Activated CD4-positive, alpha-beta T cell treated with anti-CD3 and anti-CD28 coated beads, Interleukin-2, amount 50 U/mL, for 1 hour (primary cell): ENCODE measurements at regions not wholly inside any gene's neighbourhood (a gene's known extent, or its start where the extent isn't known, plus 50 kb on each side); places are given as distances from the start of the nearest gene placed in this dataset.

Experiments
- DNase-seq: peaks from one replicate; pipeline ENCODE4 v3.0.0-alpha.2; 2020

- no peak for DNase-seq
Observed at GRCh38 chr15:70293591-70294470, 196.1 kb upstream of the TLE3 start.

DNA sequence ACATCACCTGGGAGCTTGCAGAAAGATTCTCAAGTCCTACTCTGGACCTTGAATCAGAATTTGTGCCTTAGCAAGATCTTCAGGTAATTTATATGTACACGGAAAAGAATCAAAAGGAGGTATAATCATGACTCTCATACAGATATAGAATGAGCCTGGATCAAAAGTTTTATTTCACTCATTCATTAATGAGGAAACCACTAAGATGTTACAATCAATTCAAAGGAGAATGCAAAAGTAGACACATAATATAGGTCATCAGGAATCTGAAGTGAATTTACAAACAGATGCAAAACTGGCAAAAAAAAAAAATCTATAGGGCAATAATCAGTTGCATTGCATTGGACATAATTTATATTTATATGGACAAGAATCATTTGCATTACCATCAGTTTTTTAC, 195.4 kb upstream of the TLE3 start:
- DNase-seq = no peak

DNA sequence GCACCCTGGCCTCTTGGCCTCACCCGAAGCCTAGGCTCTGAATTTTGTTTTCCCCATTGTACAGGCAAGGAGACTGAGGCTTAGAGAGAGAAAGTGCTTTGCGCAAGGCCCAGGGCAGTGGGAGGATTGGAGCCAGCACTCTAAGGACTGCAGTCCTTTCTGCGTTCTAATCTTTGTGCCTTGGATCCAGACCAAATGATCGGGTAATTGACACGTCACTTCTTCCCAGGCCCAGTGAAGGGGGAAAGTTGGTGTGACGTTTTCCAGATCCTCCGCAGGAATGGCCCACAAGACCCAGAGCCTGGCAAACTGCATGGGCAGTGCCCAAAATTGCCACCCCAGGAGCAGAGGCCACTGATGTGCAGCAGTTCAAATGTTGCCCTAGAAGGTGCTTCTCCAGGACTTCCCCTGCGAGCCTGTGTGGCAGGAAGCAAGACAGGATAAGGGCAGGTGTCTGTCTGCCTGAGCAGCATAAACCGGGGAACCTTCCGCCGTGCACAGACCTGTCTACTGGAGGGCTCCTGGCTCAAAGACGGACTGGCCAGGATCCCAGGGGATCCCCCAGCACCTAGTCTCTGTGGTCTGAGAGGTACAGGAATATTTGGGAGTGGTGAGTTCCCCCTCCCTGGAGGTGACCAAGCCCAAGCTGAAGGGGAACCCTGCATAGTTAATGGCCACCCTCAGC, 194.5 kb upstream of the TLE3 start:
- no peak for DNase-seq

DNA sequence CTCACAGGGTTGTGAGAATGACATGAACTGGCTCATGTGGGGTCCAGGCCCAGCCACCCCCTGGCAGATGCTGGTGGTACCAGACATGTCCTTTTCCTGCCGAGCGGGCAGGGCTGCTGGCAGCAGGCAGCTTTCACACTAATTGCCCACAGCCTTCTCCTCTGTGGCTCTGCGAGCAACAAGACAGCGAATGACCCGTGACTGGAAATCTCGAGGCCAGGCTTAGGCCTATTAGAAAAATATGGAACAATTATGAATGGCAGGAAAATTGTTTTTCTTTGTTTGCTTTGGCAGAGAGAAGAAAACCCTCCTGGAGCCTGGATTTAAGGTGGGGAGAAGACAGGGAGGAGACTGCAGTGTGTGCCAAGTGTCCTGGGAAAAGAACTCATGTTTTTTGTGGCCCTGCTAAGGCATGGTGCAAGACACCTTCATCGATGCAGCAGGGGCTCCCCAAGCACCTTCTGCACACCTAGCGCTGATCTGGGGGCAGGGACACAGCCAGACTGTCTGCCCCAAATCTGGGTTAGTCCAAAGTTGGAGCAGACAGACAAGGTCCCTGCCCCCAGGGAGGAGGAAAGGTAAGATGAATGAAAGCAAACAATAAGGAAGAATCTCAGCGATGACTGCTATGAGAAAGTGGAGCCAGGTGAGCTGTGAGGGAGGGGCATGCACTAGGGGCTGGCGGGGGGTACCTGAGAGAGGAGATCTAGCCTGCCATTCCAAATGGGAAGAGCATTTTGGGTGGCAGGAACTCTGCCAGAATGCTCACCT, 193.8 kb upstream of the TLE3 start:
- DNase-seq = no peak

- no peak for DNase-seq
Observed at GRCh38 chr15:70290708-70291107, 193.0 kb upstream of the TLE3 start.

DNA sequence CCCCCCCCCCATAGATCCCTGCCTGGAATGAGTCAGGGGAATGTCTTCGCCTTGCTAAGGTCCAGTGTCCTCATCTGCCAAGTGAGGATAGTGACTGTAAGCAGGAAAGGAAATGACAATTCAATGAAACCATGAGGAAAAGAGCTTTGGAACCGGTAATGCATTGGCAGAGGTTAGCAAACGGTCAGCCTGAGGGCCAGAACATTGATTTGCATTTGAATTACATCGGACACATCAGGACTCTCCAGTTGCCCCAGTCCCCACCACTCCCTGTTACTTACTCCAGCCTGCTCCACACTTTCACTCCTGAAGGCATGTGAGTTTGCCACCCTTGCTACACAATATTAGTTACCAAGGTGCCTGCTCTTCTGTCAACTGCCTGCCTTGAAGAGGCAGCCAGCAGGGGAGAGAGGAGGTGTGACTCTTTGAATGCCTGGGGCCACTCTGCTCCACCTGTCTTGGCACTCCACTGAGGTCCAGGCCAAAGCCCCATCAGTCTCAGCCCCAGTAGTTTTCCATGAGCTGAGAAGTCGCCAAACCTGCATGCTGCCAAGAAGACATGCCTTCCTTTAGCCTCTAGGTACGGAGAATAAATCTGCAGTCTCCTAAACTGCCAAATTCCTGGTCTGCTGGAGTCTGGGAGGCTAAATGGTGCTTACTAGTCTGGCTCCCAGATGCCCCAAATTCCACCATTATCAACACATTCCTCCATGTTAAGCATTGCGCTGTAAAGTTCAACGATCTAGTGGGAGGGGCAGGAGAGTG, 191.7 kb upstream of the TLE3 start:
- DNase-seq = no peak

GRCh38 chr15:70286113-70286806, 188.5 kb upstream of the TLE3 start:
- DNase-seq = no peak

GRCh38 chr15:70284438-70285214, 186.9 kb upstream of the TLE3 start:
- no peak for DNase-seq

DNA sequence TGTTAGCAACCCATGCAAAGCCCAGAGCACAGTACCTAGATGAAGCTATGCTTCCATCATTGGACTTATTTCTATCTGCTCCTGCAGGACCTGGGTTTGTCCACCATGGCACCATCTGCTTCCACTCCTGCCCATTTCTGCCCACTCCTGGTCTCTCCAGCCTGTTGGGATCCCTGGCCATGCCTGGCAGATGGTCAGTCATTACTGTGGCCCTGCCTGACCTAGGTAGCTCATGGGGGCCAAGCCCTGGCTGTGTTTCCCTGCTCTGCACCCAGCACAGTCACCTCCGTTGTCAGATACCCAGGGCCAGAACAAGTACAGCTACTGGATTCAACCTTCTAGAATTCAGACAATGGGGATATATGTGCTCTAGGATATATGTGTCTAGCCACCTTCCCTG, 185.8 kb upstream of the TLE3 start:
- DNase-seq = no peak

- no peak for DNase-seq
Observed at GRCh38 chr15:70281811-70282307, 184.1 kb upstream of the TLE3 start.

DNA sequence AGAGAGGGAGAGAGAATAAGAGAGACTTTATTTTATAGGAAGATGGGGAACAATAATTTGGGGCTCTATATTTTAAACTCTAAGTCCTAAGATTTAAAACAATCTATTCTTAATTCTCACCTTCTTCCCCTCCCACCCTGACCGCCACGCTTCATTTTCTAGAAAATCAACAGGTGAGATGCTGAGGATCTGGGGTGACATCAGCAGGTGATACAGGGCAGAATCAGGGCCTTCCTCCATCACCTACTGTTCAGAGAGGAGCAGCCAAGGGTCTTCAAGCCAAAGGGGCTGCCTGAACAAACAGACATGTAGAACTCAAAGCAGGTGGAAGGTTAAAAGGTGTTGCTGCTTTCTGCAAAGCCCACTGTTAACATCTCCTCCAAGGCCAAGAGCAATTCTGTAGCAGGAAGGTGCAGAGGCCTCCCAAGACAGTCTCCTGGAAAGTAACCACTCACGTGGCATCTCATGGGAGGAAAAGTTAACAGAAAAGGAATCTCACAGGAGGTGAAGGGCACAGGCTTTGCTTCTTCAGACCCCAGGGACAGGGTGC, 183.6 kb upstream of the TLE3 start:
- no peak for DNase-seq

- no peak for DNase-seq
Observed at GRCh38 chr15:70280781-70281180, 183.1 kb upstream of the TLE3 start.

- DNase-seq = no peak
Observed at GRCh38 chr15:70279096-70279495, 181.4 kb upstream of the TLE3 start.

GRCh38 chr15:70278644-70279043, 180.9 kb upstream of the TLE3 start:
- DNase-seq = no peak

- DNase-seq = no peak
Observed at GRCh38 chr15:70277556-70277955, 179.8 kb upstream of the TLE3 start.

DNA sequence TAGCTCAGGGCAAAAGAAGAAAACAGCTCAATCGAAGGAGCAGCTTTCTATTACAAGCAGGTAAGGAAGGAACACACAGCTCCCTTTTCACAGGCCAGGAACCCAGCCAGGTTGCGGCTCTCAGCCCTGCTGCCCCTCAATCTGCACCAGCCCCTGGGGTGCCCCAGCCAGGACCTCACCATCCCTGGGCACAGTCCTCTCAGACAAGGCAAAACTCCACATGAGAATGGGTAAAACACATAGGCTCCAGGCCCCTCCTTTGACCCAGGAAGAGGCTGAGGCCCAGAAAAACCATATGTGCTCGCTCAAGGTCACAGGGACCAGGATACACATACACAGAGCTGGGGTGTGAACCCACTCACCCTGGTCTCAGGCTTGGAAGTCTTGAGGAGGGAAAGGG, 178.7 kb upstream of the TLE3 start:
- no peak for DNase-seq

GRCh38 chr15:70275461-70276138, 177.9 kb upstream of the TLE3 start:
- no peak for DNase-seq

GRCh38 chr15:70274908-70275307, 177.2 kb upstream of the TLE3 start:
- DNase-seq = no peak

DNA sequence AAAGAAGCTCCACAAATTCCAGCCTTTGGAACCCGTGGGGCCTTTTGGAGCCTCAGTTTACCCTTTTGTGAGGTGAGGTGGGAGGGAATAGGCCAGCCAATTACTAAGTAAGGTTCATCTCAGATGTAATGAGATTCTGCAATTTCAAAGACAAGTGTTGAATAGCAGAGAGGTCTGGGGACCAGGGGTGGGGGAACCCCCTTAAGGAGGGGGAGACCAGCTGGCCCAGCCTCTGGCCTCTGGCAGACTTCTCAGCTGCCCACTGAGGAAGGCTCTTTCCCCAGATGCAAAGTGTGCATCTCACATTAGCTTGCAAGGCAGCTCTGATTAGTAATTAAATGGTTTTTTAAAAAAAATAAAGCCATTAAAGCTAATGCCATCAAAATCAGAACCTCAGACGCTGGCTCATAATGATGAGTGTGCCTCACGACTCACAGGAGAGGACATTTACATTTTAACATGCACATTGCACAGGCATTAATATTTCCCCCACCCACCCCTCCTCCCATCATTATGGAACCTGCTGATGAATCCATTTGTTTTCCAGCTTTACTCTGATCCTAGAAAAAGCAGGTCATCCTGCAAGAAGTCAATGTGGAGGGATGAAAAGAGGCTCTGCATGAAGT, 176.7 kb upstream of the TLE3 start:
- no peak for DNase-seq

GRCh38 chr15:70273808-70274207, 176.1 kb upstream of the TLE3 start:
- no peak for DNase-seq
